ENCODE measurements at regions not wholly inside any gene's neighbourhood (a gene's known extent, or its start where the extent isn't known, plus 50 kb on each side); places are given as distances from the start of the nearest gene placed in this dataset.

DNA sequence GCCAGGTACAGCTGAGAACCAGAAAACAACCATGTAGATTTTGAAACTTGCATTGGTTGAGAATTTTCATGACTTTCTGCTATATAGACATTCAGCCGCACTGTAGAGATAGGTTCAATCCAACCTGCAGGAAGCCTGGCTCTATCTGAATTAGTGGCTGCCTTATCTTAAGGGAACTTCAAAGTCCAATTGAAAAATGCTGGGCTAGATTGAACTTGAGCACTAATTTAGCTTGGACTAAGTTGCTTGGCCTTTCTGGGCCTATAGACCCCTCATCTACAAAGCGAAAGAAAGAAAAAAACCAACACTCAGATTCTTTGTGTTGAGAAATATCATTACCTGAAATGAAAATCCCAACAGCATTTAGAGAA lies 332.4 kb downstream of the NUAK1 start:
- TF ChIP-seq GATA2 (IDR thresholded peaks at IDR 0.05; ENCODE audit: low read depth, low read length) (no peak), GATA3 (IDR thresholded peaks at IDR 0.05; ENCODE audit: low read depth, low read length) (no peak)

Data from SH-SY5Y (cell line).